Upper lobe of right lung (tissue), 1 donor: ENCODE measurements at regions not wholly inside any gene's neighbourhood (a gene's known extent, or its start where the extent isn't known, plus 50 kb on each side); places are given as distances from the start of the nearest gene placed in this dataset.
"Not testable (repeated sequence)": the region's sequence is repeated elsewhere in the genome, so short reads cannot be mapped to it uniquely, and the experiment has no call there.

Experiments used
- ATAC-seq: fragments of 200-7000 bp; cut with Tn5 transposase; one replicate; pipeline ENCODE4 v1.9.1; 2020; ENCODE audit warnings: mild to moderate bottlenecking, moderate library complexity
- DNase-seq: peaks from one replicate; pipeline ENCODE4 v3.0.0-alpha.2; 2020
- H3K27ac ChIP-seq: fragments of 200-600 bp; one replicate; pipeline ENCODE4 v1.8.0; 2022
- H3K27me3 ChIP-seq: fragments of 200-600 bp; one replicate; pipeline ENCODE4 v1.8.0; 2022; ENCODE audit warnings: mild to moderate bottlenecking
- H3K36me3 ChIP-seq: fragments of 200-600 bp; one replicate; pipeline ENCODE4 v1.8.0; 2022
- H3K4me1 ChIP-seq: fragments of 200-600 bp; one replicate; pipeline ENCODE4 v1.8.0; 2022
- H3K4me3 ChIP-seq: fragments of 200-600 bp; one replicate; pipeline ENCODE4 v1.8.0; 2022; ENCODE audit warnings: mild to moderate bottlenecking
- H3K9me3 ChIP-seq: fragments of 200-600 bp; one replicate; pipeline ENCODE4 v1.8.0; 2022
- intact Hi-C: fragments of 100-400 bp; cut with DNase I; formaldehyde crosslinking; loops from one replicate; pipeline ENCODE4 v1.11.0; 2022
- TF ChIP-seq, protein P1 (sequence below): fragments of 200-600 bp; IDR thresholded peaks from one replicate; pipeline ENCODE4 v1.8.0; 2022; ENCODE audit warnings: antibody characterized with exemption
- donor health status: DM: no; HTN: yes; CAD: no; lungs with severe emphysema.

DNA sequence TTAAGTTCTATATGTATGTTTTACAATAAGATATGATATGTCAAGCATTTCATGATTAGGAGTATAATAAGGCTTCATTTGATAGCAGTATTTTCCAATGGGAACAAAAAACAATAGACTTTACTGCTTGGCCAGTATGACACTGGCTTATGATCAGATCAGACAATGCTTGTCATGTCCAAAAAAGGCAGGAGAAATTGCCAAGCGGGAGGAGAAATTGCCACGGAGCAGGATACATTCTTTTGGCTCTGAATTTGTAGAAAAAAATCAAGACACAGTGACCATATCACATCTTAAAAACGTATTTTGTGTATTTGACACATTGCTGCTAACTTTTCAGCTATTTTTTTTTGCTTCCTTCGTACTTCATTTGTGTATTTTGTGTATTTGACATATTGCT, 404.1 kb downstream of the CNTNAP4 start:
- H3K4me3 ChIP-seq: no peak overlapping the region
- ATAC-seq (no peak), DNase-seq (no peak)
- no peak overlapping the region for H3K27ac ChIP-seq
- H3K27me3 ChIP-seq: no peaks in the 10 kb centered on the region
- no peaks in the 10 kb centered on the region for H3K4me1 ChIP-seq
- H3K9me3 ChIP-seq: no peaks in the 10 kb centered on the region
- TF ChIP-seq, protein P1, sequence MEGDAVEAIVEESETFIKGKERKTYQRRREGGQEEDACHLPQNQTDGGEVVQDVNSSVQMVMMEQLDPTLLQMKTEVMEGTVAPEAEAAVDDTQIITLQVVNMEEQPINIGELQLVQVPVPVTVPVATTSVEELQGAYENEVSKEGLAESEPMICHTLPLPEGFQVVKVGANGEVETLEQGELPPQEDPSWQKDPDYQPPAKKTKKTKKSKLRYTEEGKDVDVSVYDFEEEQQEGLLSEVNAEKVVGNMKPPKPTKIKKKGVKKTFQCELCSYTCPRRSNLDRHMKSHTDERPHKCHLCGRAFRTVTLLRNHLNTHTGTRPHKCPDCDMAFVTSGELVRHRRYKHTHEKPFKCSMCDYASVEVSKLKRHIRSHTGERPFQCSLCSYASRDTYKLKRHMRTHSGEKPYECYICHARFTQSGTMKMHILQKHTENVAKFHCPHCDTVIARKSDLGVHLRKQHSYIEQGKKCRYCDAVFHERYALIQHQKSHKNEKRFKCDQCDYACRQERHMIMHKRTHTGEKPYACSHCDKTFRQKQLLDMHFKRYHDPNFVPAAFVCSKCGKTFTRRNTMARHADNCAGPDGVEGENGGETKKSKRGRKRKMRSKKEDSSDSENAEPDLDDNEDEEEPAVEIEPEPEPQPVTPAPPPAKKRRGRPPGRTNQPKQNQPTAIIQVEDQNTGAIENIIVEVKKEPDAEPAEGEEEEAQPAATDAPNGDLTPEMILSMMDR: no peak
- H3K36me3 ChIP-seq: no peaks in the 10 kb centered on the region
- intact Hi-C loops: no loop called here

DNA sequence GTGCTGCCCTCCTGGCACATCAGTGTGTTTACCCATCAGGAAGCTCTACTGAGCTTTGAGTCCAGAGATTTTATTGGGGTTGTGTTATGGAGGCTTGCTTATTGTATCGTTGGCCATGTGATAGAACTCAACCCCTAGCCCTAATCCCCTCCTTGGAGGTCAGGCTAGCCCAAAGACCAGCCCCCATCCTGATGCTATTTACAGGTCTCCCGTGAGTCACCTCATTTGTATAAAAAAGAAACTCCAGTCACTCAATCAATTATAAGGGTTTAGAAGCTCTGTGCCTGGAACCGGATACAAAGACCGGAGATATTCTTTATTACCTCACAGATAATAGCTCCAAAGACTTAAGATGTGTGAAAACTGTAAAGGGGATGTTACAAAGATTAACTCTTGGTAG, 405.9 kb downstream of the CNTNAP4 start:
- TF ChIP-seq, protein P1: no peak
- intact Hi-C loops: no loop called here
- no peak overlapping the region for H3K27ac ChIP-seq
- no peaks in the 10 kb centered on the region for H3K27me3 ChIP-seq
- ATAC-seq (no peak), DNase-seq (no peak)
- H3K4me1 ChIP-seq: no peaks in the 10 kb centered on the region
- H3K36me3 ChIP-seq: no peaks in the 10 kb centered on the region
- H3K9me3 ChIP-seq: peaks cover 3% of the 10 kb centered on the region
- no peak overlapping the region for H3K4me3 ChIP-seq

DNA sequence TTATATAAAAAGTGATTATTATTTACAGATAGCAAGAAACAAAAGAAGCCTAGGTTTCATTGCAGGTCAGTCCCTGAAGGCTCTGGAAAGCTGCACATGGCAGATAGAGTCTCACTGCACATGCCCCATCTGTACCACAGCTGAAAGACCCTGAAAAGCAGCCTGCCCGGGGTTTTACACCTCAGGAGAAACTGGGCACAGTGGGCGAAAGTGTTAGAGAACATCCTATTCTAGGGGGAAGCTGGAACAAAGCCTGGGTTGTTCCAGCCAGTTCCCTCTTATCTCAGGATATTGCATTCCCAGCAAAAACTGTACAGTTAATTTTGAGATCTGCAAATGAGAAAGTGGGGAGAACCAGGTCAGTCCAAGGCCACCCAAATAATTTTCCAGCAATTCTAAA, 419.7 kb downstream of the CNTNAP4 start:
- DNase-seq (no peak), ATAC-seq (no peak)
- Histone ChIP-seq H3K9me3 (no peaks in the 10 kb centered on the region), H3K36me3 (no peaks in the 10 kb centered on the region), H3K4me1 (no peaks in the 10 kb centered on the region), H3K27ac (no peak overlapping the region), H3K4me3 (no peak overlapping the region), H3K27me3 (no peaks in the 10 kb centered on the region)
- intact Hi-C loops: no loop called here
- TF ChIP-seq, protein P1: no peak

DNA sequence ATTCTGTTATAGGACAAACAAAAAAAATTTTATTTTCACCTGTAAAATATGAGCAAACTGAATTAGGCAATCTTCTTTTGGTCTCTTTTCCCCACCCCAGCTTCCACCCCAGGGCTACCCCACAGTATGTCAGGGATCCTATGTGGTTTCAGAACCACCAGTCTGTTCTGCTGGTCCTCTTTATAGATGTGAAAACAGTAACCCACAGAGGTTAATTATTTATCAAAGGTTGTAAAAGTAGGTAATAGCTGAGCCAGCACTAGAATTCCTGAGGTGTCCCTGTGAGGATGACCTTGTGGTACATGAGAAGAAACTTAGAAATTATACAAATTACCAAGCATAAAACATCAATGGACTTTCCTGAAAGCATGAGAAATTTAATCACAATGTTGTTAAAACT, 428.7 kb downstream of the CNTNAP4 start:
- no peaks in the 10 kb centered on the region for H3K27me3 ChIP-seq
- TF ChIP-seq, protein P1: no peak
- no peak for ATAC-seq
- H3K4me1 ChIP-seq: no peaks in the 10 kb centered on the region
- H3K27ac ChIP-seq: no peak overlapping the region
- intact Hi-C loops: no loop called here
- no peaks in the 10 kb centered on the region for H3K9me3 ChIP-seq
- no peaks in the 10 kb centered on the region for H3K36me3 ChIP-seq
- DNase-seq: no peak
- H3K4me3 ChIP-seq: no peak overlapping the region

DNA sequence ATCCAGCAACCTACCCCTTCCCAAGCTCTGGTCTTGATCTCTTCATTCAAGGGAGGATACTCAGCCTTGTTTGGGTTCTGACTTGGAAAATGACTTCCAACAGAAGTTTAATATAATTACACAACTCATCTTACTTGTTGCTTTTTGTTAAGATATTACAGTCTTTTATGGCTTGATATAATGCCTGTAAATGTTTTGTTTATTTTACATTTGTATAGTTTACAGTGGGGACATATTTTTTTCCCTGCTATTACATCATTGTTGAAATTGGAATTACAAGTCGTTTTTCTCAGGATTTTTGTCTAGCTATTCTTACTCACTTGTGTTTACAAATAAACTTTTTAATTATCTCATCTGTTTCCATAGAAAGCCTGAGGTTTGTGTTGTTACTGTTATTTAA, 436.0 kb downstream of the CNTNAP4 start:
- DNase-seq: no peak
- intact Hi-C loops: no loop called here
- no peaks in the 10 kb centered on the region for H3K36me3 ChIP-seq
- H3K9me3 ChIP-seq: no peaks in the 10 kb centered on the region
- H3K4me1 ChIP-seq: no peaks in the 10 kb centered on the region
- ATAC-seq: no peak
- H3K27me3 ChIP-seq: no peaks in the 10 kb centered on the region
- H3K4me3 ChIP-seq: no peak overlapping the region
- TF ChIP-seq, protein P1: no peak
- H3K27ac ChIP-seq: no peak overlapping the region

DNA sequence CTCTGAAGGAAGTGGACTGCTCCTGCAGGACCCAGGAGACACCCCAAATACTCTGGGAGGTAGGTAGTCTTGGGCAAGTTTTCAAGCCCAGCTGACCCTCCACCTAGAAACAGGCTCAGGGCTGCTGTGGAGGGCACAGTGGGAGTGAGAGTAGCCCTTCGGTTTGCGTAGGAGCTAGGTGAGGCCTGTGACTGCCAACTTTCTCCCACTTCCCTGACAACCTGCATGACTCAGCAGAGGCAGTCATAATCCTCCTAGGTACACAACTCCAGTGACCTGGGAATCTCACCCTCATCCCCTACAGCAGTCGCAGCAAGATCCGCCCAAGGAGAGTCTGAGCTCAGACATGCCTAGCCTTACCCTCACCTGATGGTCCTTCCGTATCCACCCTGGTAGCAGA, 439.1 kb downstream of the CNTNAP4 start:
- H3K9me3 ChIP-seq, H3K27me3 ChIP-seq, H3K4me1 ChIP-seq, H3K27ac ChIP-seq, ATAC-seq, H3K4me3 ChIP-seq, H3K36me3 ChIP-seq, intact Hi-C loops, DNase-seq: not testable (repeated sequence)
